Coronary artery (tissue), 2 donors: ENCODE measurements at regions not wholly inside any gene's neighbourhood (a gene's known extent, or its start where the extent isn't known, plus 50 kb on each side); places are given as distances from the start of the nearest gene placed in this dataset.

Experiments used
- DNase-seq: peaks from one replicate; pipeline ENCODE4 v3.0.0-alpha.2; 2017; ENCODE audit warnings: low spot score
- H3K27ac ChIP-seq, 2 donors: fragments of 200-600 bp; sonication (generic); one replicate each; pipeline ENCODE4 v1.5.1; 2016 to 2019
- H3K4me3 ChIP-seq: fragments of 200-600 bp; sonication (generic); 2 replicates; pipeline ENCODE4 v1.5.1; 2016; ENCODE audit warnings: mild to moderate bottlenecking, moderate library complexity
- TF ChIP-seq, protein P1 (sequence below): fragments of 200-600 bp; sonication (generic); IDR thresholded peaks from one replicate; pipeline ENCODE4 v1.5.1; 2019; ENCODE audit warnings: antibody characterized with exemption

DNA sequence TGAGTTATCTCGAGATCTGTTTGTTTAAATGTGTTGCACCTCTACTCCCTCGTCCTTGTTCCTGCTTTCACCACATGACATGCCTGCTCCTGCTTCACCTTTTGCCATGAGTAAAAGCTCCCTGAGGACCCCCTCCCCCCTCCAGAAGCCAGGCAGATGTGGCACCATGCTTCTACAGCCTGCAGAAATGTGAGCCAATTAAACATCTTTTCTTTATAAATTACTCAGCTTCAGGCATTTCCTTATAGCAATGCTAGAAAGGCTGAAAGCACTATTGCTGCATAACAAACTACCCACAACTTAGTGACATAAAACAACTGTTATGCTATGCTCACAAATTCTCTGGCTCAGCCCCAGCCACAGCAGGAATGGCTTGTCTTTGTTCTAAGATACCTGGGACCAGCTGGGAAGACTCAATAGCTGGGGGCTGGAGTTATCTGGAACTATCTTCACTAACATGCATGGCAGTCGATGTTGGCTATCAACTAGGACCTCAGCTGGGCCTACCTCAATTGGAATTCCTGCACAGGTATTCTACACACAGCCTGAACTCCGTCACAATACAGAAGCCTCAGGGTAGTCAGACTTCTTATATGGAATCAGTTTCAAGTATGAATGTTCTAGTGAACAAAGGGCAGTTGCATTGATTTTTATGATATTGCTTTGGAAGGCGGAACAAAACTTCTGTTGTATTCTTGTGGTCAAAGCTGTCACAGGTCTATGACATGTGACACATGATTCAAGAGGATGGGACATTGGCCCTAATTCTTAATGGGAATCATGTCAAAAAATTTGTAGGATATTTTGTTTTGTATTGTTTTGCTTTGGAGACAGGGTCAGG is 186.0 kb upstream of the PIRT start:
- no peak for DNase-seq
- Histone ChIP-seq H3K4me3 (no peak overlapping the region), H3K27ac (no peak overlapping the region)
- TF ChIP-seq, protein P1, sequence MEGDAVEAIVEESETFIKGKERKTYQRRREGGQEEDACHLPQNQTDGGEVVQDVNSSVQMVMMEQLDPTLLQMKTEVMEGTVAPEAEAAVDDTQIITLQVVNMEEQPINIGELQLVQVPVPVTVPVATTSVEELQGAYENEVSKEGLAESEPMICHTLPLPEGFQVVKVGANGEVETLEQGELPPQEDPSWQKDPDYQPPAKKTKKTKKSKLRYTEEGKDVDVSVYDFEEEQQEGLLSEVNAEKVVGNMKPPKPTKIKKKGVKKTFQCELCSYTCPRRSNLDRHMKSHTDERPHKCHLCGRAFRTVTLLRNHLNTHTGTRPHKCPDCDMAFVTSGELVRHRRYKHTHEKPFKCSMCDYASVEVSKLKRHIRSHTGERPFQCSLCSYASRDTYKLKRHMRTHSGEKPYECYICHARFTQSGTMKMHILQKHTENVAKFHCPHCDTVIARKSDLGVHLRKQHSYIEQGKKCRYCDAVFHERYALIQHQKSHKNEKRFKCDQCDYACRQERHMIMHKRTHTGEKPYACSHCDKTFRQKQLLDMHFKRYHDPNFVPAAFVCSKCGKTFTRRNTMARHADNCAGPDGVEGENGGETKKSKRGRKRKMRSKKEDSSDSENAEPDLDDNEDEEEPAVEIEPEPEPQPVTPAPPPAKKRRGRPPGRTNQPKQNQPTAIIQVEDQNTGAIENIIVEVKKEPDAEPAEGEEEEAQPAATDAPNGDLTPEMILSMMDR = no peak

GRCh38 chr17:11006530-11006929 is 168.6 kb upstream of the PIRT start:
- Histone ChIP-seq H3K4me3 (no peak overlapping the region), H3K27ac (no peak overlapping the region)
- TF ChIP-seq, protein P1 = no peak
- no peak for DNase-seq

GRCh38 chr17:11005940-11006339 is 168.1 kb upstream of the PIRT start:
- no peak for DNase-seq
- TF ChIP-seq, protein P1 = no peak
- Histone ChIP-seq H3K4me3 (no peak overlapping the region), H3K27ac (no peak overlapping the region)

DNA sequence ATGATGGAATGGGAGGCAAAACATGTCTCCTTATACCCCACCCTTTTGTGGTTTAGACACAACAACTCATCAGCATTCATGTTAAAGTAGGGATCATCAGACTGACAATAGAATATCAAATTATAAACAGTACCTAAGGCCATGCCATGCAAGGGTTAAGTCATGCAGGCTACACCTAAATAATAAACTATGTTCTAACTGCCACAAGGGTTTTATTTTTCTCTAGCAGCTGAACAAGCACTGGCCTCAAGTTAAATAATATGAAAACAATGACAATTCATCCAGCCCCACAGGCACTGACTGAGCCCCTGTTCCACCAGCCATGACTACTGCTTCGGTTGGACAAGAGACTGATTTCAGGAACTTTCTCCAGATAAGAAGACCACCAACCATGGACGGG is 164.5 kb upstream of the PIRT start:
- no peak overlapping the region for H3K27ac ChIP-seq
- TF ChIP-seq, protein P1 = no peak
- no peak overlapping the region for H3K4me3 ChIP-seq
- DNase-seq = no peak

DNA sequence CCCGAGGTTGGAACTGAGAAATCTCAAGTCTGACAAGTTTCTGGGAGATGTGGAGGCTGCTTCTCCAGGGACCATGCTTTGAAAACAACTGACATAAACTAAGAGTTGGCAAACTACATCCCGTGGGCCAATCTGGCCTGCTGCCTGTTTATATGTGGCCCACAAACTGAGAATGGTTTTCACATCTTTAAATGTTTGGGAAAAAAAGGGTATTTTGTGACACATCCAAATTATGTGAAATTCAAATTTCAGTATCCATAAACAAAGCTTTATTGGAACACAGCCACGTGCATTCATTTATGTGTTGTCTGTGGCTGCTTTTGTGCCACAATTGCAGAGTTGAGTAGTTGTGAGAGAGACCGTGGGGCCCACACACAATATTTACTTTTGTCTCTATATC is 163.8 kb upstream of the PIRT start:
- no peak overlapping the region for H3K4me3 ChIP-seq
- no peak for DNase-seq
- no peak overlapping the region for H3K27ac ChIP-seq
- TF ChIP-seq, protein P1 = no peak

DNA sequence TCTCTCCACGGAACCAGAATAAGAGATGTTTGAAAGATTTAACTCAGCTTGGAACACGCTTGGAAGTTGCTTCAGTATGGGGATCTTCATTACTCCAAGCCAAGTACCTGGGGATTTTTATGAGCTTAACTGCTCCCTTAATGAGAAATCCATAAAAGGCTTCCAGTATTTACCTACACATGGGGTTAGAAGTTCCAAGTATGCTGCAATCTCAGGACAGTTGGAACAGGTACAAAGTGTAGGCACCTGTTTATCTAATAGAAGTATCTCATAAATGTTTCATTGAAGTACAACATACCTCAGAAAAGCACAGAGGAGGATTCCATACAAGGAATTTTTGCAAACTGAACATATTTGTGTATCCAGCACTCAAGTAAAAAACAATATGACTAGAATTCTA is 161.6 kb upstream of the PIRT start:
- DNase-seq = no peak
- Histone ChIP-seq H3K4me3 (no peak overlapping the region), H3K27ac (no peak overlapping the region)
- TF ChIP-seq, protein P1 = no peak

DNA sequence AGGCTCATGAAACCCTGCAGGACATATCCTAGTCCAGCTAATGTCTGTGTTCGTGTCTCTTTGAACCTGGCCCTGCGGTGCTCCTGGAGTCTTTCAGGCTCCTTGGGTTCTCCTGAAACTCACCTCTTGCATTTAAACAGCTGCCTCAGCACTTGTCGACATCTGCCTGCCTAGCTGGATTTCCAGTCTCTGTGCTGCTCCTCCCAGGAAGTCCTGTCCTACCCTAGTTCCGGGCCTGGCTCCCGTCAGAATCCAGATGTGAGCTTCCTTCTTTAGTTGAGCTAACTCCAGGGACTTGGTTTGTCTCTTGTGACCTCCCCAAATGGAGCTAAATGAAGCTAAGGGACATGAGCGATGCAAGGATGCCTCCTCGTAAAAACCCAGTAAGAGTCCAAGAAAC is 155.2 kb upstream of the PIRT start:
- H3K4me3 ChIP-seq = no peak overlapping the region
- TF ChIP-seq, protein P1 = no peak
- DNase-seq = no peak
- H3K27ac ChIP-seq = no peak overlapping the region
